ENCODE measurements at regions not wholly inside any gene's neighbourhood (a gene's known extent, or its start where the extent isn't known, plus 50 kb on each side); places are given as distances from the start of the nearest gene placed in this dataset.

- no peak for TF ChIP-seq NEUROD1 (IDR thresholded peaks at IDR 0.05; ENCODE audit: borderline replicate concordance, low read depth, low read length, partially characterized antibody)
- TF ChIP-seq CTCF (IDR thresholded peaks at IDR 0.05 in 2 of 3, conservative IDR thresholded peaks at IDR 0.05 in 1 of 3; ENCODE audit: insufficient read depth in 2 of 3, low read depth in 1 of 3, low read length in 3 of 3), result no peak
- TF ChIP-seq WHSC1 (IDR thresholded peaks at IDR 0.05; ENCODE audit: low read length), result no peak
- no peak for TF ChIP-seq ZFPM2 (CRISPR knock-in tag; IDR thresholded peaks at IDR 0.05)
- no peak for TF ChIP-seq HCFC1 (IDR thresholded peaks at IDR 0.05; ENCODE audit: low read depth, low read length)
- TF ChIP-seq NR2F6 (CRISPR knock-in tag; IDR thresholded peaks at IDR 0.05), result no peak
- TF ChIP-seq SP2 (IDR thresholded peaks at IDR 0.05; ENCODE audit: extremely low read depth, low read depth, low read length, poor library complexity, severe bottlenecking), result no peak
Measured at GRCh38 chr3:135596563-135596962, 369.0 kb upstream of the PPP2R3A start.

All from K562 (cell line).